Retina (tissue), 1 donor: ENCODE measurements at regions not wholly inside any gene's neighbourhood (a gene's known extent, or its start where the extent isn't known, plus 50 kb on each side); places are given as distances from the start of the nearest gene placed in this dataset.

Experiments
- DNase-seq: peaks from one replicate; pipeline ENCODE4 v3.0.0-alpha.2; 2016

- DNase-seq: no peak
Observed at GRCh38 chr9:109682227-109682626, 97.8 kb upstream of the PALM2AKAP2 start.

GRCh38 chr9:109683521-109683920 lies 96.5 kb upstream of the PALM2AKAP2 start:
- DNase-seq: no peak

- DNase-seq: no peak
Observed at GRCh38 chr9:109689701-109690100, 90.3 kb upstream of the PALM2AKAP2 start.

- no peak for DNase-seq
Observed at GRCh38 chr9:109699019-109699418, 81.0 kb upstream of the PALM2AKAP2 start.

GRCh38 chr9:109704546-109704945 lies 75.5 kb upstream of the PALM2AKAP2 start:
- no peak for DNase-seq

GRCh38 chr9:109705515-109705914 lies 74.5 kb upstream of the PALM2AKAP2 start:
- no peak for DNase-seq

- DNase-seq: no peak
Observed at GRCh38 chr9:109707355-109707754, 72.6 kb upstream of the PALM2AKAP2 start.

- no peak for DNase-seq
Observed at GRCh38 chr9:109708451-109708945, 71.5 kb upstream of the PALM2AKAP2 start.

GRCh38 chr9:109709866-109710265 lies 70.1 kb upstream of the PALM2AKAP2 start:
- DNase-seq: no peak

- DNase-seq: no peak
Observed at GRCh38 chr9:109710830-109711229, 69.2 kb upstream of the PALM2AKAP2 start.

- no peak for DNase-seq
Observed at GRCh38 chr9:109715344-109715743, 64.7 kb upstream of the PALM2AKAP2 start.

- no peak for DNase-seq
Observed at GRCh38 chr9:109716631-109717030, 63.4 kb upstream of the PALM2AKAP2 start.

- DNase-seq: no peak
Observed at GRCh38 chr9:109717342-109717741, 62.7 kb upstream of the PALM2AKAP2 start.

- no peak for DNase-seq
Observed at GRCh38 chr9:109718861-109719260, 61.1 kb upstream of the PALM2AKAP2 start.

GRCh38 chr9:109721001-109721400 lies 59.0 kb upstream of the PALM2AKAP2 start:
- DNase-seq: no peak

- no peak for DNase-seq
Observed at GRCh38 chr9:109722007-109722406, 58.0 kb upstream of the PALM2AKAP2 start.

GRCh38 chr9:109723781-109724180 lies 56.2 kb upstream of the PALM2AKAP2 start:
- no peak for DNase-seq

- DNase-seq: no peak
Observed at GRCh38 chr9:109725460-109725859, 54.5 kb upstream of the PALM2AKAP2 start.

GRCh38 chr9:109726119-109726518 lies 53.9 kb upstream of the PALM2AKAP2 start:
- no peak for DNase-seq

- no peak for DNase-seq
Observed at GRCh38 chr9:109728686-109729300, 51.2 kb upstream of the PALM2AKAP2 start.

GRCh38 chr9:109729513-109729912 lies 50.5 kb upstream of the PALM2AKAP2 start:
- no peak for DNase-seq
